Stomach (tissue), 8 donors: ENCODE measurements at regions not wholly inside any gene's neighbourhood (a gene's known extent, or its start where the extent isn't known, plus 50 kb on each side); places are given as distances from the start of the nearest gene placed in this dataset.

Experiments used
- DNase-seq, 2 donors: peaks; one replicate each; pipeline versions ENCODE4 v3.0.0 to v3.0.0-alpha.2; 2013 to 2019
- H3K27ac ChIP-seq, 5 donors: fragments of 200-600 bp in 4 of 5; sonication (generic) in 4 of 5; one replicate each; pipeline ENCODE4 v1.5.1; 2013 to 2019; ENCODE audit warnings: mild to moderate bottlenecking in 1 of 5, moderate library complexity in 1 of 5
- H3K27me3 ChIP-seq, 3 donors: fragments of 200-600 bp; sonication (generic); one replicate each; pipeline ENCODE4 v1.5.1; 2017 to 2019; ENCODE audit warnings: mixed run types in 1 of 3
- H3K36me3 ChIP-seq, 4 donors: fragments of 200-600 bp; sonication (generic); 1 replicate in 3 of 4; 2 replicates in 1 of 4; pipeline ENCODE4 v1.5.1; 2016 to 2019
- H3K4me1 ChIP-seq, 4 donors: fragments of 200-600 bp; sonication (generic); one replicate each; pipeline ENCODE4 v1.5.1; 2016 to 2019
- H3K4me3 ChIP-seq, 4 donors: fragments of 200-600 bp; sonication (generic) in 3 of 4; one replicate each; pipeline ENCODE4 v1.5.1; 2016 to 2019; ENCODE audit warnings: mild to moderate bottlenecking in 1 of 4
- H3K9me3 ChIP-seq, 4 donors: fragments of 200-600 bp; sonication (generic); one replicate each; pipeline ENCODE4 v1.5.1; 2016 to 2019
- EP300 ChIP-seq: sonication (generic); formaldehyde crosslinking; IDR thresholded peaks from one replicate; pipeline ENCODE4 v1.6.1; 2017; ENCODE audit warnings: antibody characterized with exemption
- POLR2A ChIP-seq, 4 donors: fragments of 450-650 bp; IDR thresholded peaks; one replicate each; pipeline ENCODE4 v1.6.1; 2016; ENCODE audit warnings: antibody characterized with exemption in 4 of 4, control low read depth in 2 of 4, mild to moderate bottlenecking in 1 of 4, moderate library complexity in 1 of 4
- POLR2AphosphoS5 ChIP-seq, 3 donors: sonication (generic); formaldehyde crosslinking; IDR thresholded peaks; one replicate each; pipeline ENCODE4 v1.6.1; 2016; ENCODE audit warnings: antibody characterized with exemption in 3 of 3
- WGBS, 5 donors: extraction: QIAGEN DNeasy Blood & Tissue Kit in 3 of 5; methylation state at CpG; one replicate each; pipeline versions ENCODE4 v1.1.5 to v1.1.7; 2013 to 2018; 5-methylcytosine and 5-hydroxymethylcytosine counted together
- intact Hi-C: fragments of 100-400 bp; cut with DNase I; formaldehyde crosslinking; loops from one replicate; pipeline ENCODE4 v1.15.1; 2023; ENCODE audit warnings: low total_unique reads
- TF ChIP-seq, protein P1 (sequence below), 7 experiments: fragments of 450-650 bp in 4 of 7; fragments of 200-600 bp in 3 of 7; sonication (generic) in 3 of 7; IDR thresholded peaks; one replicate each; pipeline ENCODE4 v1.5.1; 2016 to 2019; ENCODE audit warnings: antibody characterized with exemption in 7 of 7, control low read depth in 2 of 7, mild to moderate bottlenecking in 1 of 7
- donor health status: healthy with polysubstance abuse.
- donor health status: Bipolar disorder and iron deficiency.
- donor health status: healthy.

DNA sequence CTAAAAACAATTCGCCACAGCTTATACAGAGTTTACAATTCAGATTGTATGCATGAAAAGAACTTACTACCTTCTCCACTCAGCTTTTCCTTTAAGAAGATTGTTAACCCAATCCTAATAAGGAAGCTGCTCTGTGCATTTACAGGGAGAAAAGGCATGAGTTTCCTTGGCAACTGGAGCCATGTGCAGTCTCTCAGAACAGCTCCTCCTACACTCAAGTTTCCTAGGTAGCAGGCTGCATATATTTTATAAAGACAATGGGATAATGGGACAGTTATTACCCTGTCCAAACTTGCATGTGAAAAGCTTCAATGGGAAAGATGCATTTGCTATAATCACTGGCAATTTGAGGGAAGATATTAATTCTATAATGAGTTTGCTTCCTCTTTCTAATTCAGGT lies 125.5 kb upstream of the TRPC4 start:
- no peak overlapping the region for H3K27ac ChIP-seq
- no peaks in the 10 kb centered on the region for H3K27me3 ChIP-seq
- no peaks in the 10 kb centered on the region for H3K9me3 ChIP-seq
- H3K36me3 ChIP-seq: no peaks in the 10 kb centered on the region
- intact Hi-C loops: no loop called here
- no peak for TF ChIP-seq EP300
- no peak for TF ChIP-seq POLR2AphosphoS5 (IDR thresholded peaks at IDR 0.05)
- no peak for TF ChIP-seq POLR2A (IDR thresholded peaks at IDR 0.05)
- TF ChIP-seq, protein P1, sequence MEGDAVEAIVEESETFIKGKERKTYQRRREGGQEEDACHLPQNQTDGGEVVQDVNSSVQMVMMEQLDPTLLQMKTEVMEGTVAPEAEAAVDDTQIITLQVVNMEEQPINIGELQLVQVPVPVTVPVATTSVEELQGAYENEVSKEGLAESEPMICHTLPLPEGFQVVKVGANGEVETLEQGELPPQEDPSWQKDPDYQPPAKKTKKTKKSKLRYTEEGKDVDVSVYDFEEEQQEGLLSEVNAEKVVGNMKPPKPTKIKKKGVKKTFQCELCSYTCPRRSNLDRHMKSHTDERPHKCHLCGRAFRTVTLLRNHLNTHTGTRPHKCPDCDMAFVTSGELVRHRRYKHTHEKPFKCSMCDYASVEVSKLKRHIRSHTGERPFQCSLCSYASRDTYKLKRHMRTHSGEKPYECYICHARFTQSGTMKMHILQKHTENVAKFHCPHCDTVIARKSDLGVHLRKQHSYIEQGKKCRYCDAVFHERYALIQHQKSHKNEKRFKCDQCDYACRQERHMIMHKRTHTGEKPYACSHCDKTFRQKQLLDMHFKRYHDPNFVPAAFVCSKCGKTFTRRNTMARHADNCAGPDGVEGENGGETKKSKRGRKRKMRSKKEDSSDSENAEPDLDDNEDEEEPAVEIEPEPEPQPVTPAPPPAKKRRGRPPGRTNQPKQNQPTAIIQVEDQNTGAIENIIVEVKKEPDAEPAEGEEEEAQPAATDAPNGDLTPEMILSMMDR (IDR thresholded peaks at IDR 0.05): no peak
- H3K4me3 ChIP-seq: no peak overlapping the region
- 0 to 42% (median 0%) methylated on average over 1 of the region's 1 CpG for WGBS, 5 donors
- DNase-seq: peak in 1 of 2 donors; percentile 53
- H3K4me1 ChIP-seq: no peaks in the 10 kb centered on the region

DNA sequence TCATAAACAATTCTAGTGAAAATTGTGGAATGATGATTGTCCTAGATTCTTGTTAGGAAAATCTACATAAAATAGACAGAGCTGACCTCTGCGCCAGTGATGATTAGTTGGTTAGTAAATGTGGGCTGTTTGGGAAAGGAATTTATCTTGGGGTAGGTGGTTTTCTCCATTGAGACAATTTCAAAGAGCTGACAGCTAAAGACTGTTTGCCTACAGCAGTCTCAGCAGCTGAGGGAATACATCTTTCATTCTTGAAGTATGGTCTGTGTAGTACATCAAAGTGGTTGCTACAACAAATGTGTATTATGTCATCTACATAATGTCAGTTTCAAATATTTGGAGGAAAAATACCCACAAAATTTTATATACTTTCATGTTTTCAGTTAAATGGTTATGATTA lies 117.2 kb upstream of the TRPC4 start:
- Histone ChIP-seq H3K36me3 (no peaks in the 10 kb centered on the region), H3K4me3 (no peak overlapping the region), H3K27me3 (no peaks in the 10 kb centered on the region), H3K27ac (no peak overlapping the region), H3K9me3 (no peaks in the 10 kb centered on the region), H3K4me1 (no peaks in the 10 kb centered on the region)
- no peak for DNase-seq
- WGBS, 5 donors: 69 to 96% (median 88%) methylated on average over 1 of the region's 1 CpG
- intact Hi-C loops: no loop called here
- no peak for TF ChIP-seq EP300
- no peak for TF ChIP-seq POLR2A (IDR thresholded peaks at IDR 0.05)
- TF ChIP-seq POLR2AphosphoS5 (IDR thresholded peaks at IDR 0.05): no peak
- TF ChIP-seq, protein P1 (IDR thresholded peaks at IDR 0.05): no peak

DNA sequence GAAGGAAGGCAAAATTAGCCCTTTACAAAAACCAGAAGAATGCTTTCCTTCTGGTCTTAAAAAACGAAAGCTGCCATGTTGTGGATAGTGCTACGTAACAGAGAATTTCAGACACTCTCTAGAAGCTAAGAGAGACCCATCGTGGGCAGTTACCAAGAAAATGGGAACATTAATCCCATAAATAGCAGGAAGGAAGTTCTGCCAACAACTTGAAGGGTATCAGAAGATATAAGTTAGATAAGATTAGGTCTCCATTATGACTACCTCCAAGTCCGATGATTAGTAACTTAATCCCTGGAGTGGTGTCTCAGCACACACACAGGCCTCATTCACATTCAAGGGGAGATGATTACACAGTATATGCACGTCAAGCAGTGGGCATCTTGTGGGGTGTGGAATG lies 115.7 kb upstream of the TRPC4 start:
- no peaks in the 10 kb centered on the region for H3K4me1 ChIP-seq
- no peak overlapping the region for H3K27ac ChIP-seq
- no peak for DNase-seq
- H3K9me3 ChIP-seq: no peaks in the 10 kb centered on the region
- WGBS, 5 donors: 69 to 82% (median 77%) methylated on average over 5 of the region's 5 CpGs
- TF ChIP-seq EP300: no peak
- no peak for TF ChIP-seq POLR2AphosphoS5 (IDR thresholded peaks at IDR 0.05)
- no peak for TF ChIP-seq POLR2A (IDR thresholded peaks at IDR 0.05)
- TF ChIP-seq, protein P1 (IDR thresholded peaks at IDR 0.05): no peak
- no peaks in the 10 kb centered on the region for H3K27me3 ChIP-seq
- no peaks in the 10 kb centered on the region for H3K36me3 ChIP-seq
- intact Hi-C loops: no loop called here
- no peak overlapping the region for H3K4me3 ChIP-seq

DNA sequence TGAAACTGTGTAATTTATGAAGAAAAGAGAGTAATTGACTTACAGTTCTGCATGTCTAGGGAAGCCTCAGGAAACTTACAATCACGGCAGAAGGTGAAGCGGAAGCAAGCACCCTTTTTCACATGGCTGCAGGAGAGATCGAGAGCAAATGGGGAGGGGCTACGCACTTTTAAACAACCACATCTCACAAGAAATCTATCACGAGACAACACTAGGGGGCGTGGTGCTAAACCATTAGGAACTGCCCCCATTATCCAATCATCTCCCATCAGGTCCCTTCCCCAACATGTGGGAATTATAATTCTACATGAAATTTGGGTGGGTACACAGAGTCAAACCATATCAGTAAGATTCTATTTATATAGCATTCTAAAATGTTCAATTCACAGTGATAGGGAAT lies 114.8 kb upstream of the TRPC4 start:
- Histone ChIP-seq H3K4me3 (no peak overlapping the region), H3K9me3 (no peaks in the 10 kb centered on the region), H3K27me3 (no peaks in the 10 kb centered on the region), H3K27ac (no peak overlapping the region), H3K36me3 (no peaks in the 10 kb centered on the region), H3K4me1 (no peaks in the 10 kb centered on the region)
- TF ChIP-seq EP300 (no peak), POLR2A (IDR thresholded peaks at IDR 0.05) (no peak), POLR2AphosphoS5 (IDR thresholded peaks at IDR 0.05) (no peak)
- TF ChIP-seq, protein P1 (IDR thresholded peaks at IDR 0.05): no peak
- 79 to 91% (median 88%) methylated on average over 6 of the region's 6 CpGs for WGBS, 5 donors
- no peak for DNase-seq
- intact Hi-C loops: no loop called here
